Endodermal cell (in vitro differentiated cells): ENCODE measurements at regions not wholly inside any gene's neighbourhood (a gene's known extent, or its start where the extent isn't known, plus 50 kb on each side); places are given as distances from the start of the nearest gene placed in this dataset.
A peak's percentile ranks its signal among the peaks of the same experiment; 100 is the strongest.

Source experiments
- DNase-seq: peaks from one replicate; pipeline ENCODE4 v3.0.0-alpha.2; 2017
- H3K27ac ChIP-seq: 2 replicates; pipeline ENCODE4 v1.5.1; 2013; ENCODE audit warnings: mild to moderate bottlenecking, low read depth, low read length, moderate library complexity
- H3K27me3 ChIP-seq: 2 replicates; pipeline ENCODE4 v1.6.1; 2013; ENCODE audit warnings: mild to moderate bottlenecking, low read length, moderate library complexity; ENCODE audit not compliant: insufficient read depth, control insufficient read depth, poor library complexity, severe bottlenecking
- H3K36me3 ChIP-seq: 2 replicates; pipeline ENCODE4 v1.7.0; 2013; ENCODE audit warnings: mild to moderate bottlenecking, low read length, moderate library complexity; ENCODE audit not compliant: control insufficient read depth, insufficient read depth
- H3K4me1 ChIP-seq: one replicate; pipeline ENCODE4 v1.7.0; 2013; ENCODE audit warnings: low read length; ENCODE audit not compliant: control insufficient read depth, insufficient read depth
- H3K4me3 ChIP-seq: 2 replicates; pipeline ENCODE4 v1.5.1; 2013; ENCODE audit warnings: mild to moderate bottlenecking, low read length, moderate library complexity
- H3K9ac ChIP-seq: 2 replicates; pipeline ENCODE4 v1.6.1; 2013; ENCODE audit warnings: mild to moderate bottlenecking, low read length, moderate library complexity; ENCODE audit not compliant: poor library complexity, severe bottlenecking; ENCODE audit errors: extremely low read depth
- H3K9me3 ChIP-seq: 2 replicates; pipeline ENCODE4 v1.6.1; 2013; ENCODE audit warnings: mild to moderate bottlenecking, low read length, moderate library complexity; ENCODE audit not compliant: control insufficient read depth
- H3K27ac Mint-ChIP-seq: 2 replicates; pipeline ENCODE4 v1.8.0; 2020; ENCODE audit warnings: mixed read lengths
- H3K27me3 Mint-ChIP-seq: 2 replicates; pipeline ENCODE4 v1.8.0; 2021; ENCODE audit warnings: mild to moderate bottlenecking, mixed read lengths; ENCODE audit not compliant: insufficient read depth
- H3K36me3 Mint-ChIP-seq: 2 replicates; pipeline ENCODE4 v1.8.0; 2020; ENCODE audit warnings: low read depth, mixed read lengths
- H3K4me1 Mint-ChIP-seq: 2 replicates; pipeline ENCODE4 v1.8.0; 2020; ENCODE audit warnings: mixed read lengths
- H3K4me3 Mint-ChIP-seq: 2 replicates; pipeline ENCODE4 v1.8.0; 2020; ENCODE audit warnings: mild to moderate bottlenecking, moderate library complexity, mixed read lengths
- H3K9me3 Mint-ChIP-seq: 2 replicates; pipeline ENCODE4 v1.8.0; 2020; ENCODE audit warnings: mild to moderate bottlenecking, mixed read lengths
- WGBS, 2 experiments: methylation state at CpG; one replicate each; pipeline versions ENCODE4 v1.1.5 to v1.1.7; 2013; ENCODE audit warnings: missing lambda C conversion rate in 2 of 2, mixed read lengths in 1 of 2; ENCODE audit not compliant: insufficient coverage in 1 of 2, insufficient read length in 1 of 2; 5-methylcytosine and 5-hydroxymethylcytosine counted together
- TF ChIP-seq, protein P1 (sequence below): fragments of 200-600 bp; sonication (generic); conservative IDR thresholded peaks from 2 replicates; pipeline ENCODE4 v1.5.0; 2021; ENCODE audit warnings: antibody characterized with exemption, mild to moderate bottlenecking

DNA sequence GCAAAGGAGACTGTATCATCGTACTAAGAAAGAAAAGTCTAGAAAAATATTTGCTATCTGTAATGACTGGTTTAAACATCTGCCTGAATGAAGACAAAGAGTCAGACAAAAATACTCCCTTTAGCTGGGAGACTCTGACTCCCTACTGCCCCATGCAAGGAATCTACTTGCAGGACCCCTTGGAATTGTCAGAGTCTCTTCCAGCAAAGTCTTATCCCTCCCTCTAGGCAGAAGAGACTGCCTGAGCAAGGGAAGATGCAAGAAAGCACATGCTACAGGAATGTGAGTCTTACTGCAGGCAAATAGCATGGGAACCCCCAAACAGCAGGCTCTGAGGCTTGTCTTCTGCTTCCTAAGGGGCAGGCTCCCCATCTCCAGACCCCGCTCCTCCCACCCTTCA lies 154.0 kb downstream of the KCNA5 start:
- DNase-seq, result no peak
- Histone ChIP-seq H3K9me3 (no peaks in the 10 kb centered on the region), H3K4me3 (no peak overlapping the region), H3K27ac (no peak overlapping the region), H3K4me1 (no peaks in the 10 kb centered on the region), H3K27me3 (no peaks in the 10 kb centered on the region), H3K9ac (no peak overlapping the region), H3K36me3 (no peaks in the 10 kb centered on the region)
- Mint-ChIP-seq H3K4me1 (peaks cover 17% of the 10 kb centered on the region), H3K36me3 (no peaks in the 10 kb centered on the region), H3K27ac (no peak overlapping the region), H3K27me3 (peaks cover 8% of the 10 kb centered on the region), H3K9me3 (no peaks in the 10 kb centered on the region), H3K4me3 (no peak overlapping the region)
- TF ChIP-seq, protein P1, sequence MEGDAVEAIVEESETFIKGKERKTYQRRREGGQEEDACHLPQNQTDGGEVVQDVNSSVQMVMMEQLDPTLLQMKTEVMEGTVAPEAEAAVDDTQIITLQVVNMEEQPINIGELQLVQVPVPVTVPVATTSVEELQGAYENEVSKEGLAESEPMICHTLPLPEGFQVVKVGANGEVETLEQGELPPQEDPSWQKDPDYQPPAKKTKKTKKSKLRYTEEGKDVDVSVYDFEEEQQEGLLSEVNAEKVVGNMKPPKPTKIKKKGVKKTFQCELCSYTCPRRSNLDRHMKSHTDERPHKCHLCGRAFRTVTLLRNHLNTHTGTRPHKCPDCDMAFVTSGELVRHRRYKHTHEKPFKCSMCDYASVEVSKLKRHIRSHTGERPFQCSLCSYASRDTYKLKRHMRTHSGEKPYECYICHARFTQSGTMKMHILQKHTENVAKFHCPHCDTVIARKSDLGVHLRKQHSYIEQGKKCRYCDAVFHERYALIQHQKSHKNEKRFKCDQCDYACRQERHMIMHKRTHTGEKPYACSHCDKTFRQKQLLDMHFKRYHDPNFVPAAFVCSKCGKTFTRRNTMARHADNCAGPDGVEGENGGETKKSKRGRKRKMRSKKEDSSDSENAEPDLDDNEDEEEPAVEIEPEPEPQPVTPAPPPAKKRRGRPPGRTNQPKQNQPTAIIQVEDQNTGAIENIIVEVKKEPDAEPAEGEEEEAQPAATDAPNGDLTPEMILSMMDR, result no peak
- 82 to 97% methylated on average over 2 of the region's 2 CpGs for WGBS, 2 experiments

DNA sequence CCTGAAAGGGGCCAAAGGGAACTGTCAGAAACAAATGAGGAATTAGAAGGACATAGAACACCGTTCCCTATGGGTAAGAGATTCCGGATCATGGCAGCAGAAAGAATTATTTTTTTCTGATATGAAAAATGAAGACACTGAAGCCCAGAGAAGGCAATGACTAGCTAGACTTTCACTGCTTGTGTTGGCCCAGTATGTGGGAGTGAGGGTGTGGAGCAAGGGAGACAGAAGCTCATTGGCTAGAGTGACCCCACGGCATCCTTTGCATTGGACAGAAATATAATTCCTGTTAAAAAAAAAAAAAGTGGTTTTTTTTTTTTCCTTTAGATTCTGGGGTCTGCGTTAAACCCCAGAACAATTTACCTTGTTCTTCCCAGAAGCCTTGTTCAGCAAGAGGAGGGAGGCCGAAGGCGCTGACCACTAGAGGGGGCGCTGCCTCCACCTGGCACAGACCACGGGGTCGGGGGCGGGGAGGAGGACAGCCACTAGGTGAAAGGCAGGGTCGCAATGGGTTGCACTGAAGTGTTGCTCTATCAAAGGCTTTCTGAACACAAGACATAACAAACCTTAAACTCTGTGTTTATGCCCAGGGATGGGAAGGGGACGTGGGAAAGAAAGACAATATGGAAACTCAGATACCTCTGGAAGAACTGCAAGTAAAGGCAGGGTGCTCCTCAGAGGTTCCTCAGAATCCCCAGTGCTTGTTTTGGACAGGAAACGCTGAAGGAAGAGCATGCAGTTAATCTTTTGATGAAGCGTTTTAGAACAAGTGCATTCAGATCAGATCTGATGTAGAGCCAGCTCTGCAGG lies 156.8 kb downstream of the KCNA5 start:
- peaks cover 8% of the 10 kb centered on the region for H3K27me3 Mint-ChIP-seq
- Histone ChIP-seq H3K4me1 (peaks cover 7% of the 10 kb centered on the region), H3K27me3 (no peaks in the 10 kb centered on the region), H3K9me3 (no peaks in the 10 kb centered on the region), H3K9ac (no peak overlapping the region), H3K4me3 (no peak overlapping the region), H3K27ac (no peak overlapping the region), H3K36me3 (no peaks in the 10 kb centered on the region)
- 33 to 80% methylated on average over 5 to 14 of the region's 14 CpGs for WGBS, 2 experiments
- TF ChIP-seq, protein P1, result peak; percentile 100
- H3K9me3 Mint-ChIP-seq, result no peaks in the 10 kb centered on the region
- H3K36me3 Mint-ChIP-seq, result no peaks in the 10 kb centered on the region
- H3K4me1 Mint-ChIP-seq, result peaks cover 39% of the 10 kb centered on the region
- H3K4me3 Mint-ChIP-seq, result no peak overlapping the region
- no peak overlapping the region for H3K27ac Mint-ChIP-seq
- DNase-seq, result peak; percentile 98

GRCh38 chr12:5201554-5202218 lies 158.0 kb downstream of the KCNA5 start:
- Mint-ChIP-seq H3K27me3 (peaks cover 8% of the 10 kb centered on the region), H3K4me3 (no peak overlapping the region), H3K9me3 (no peaks in the 10 kb centered on the region), H3K36me3 (no peaks in the 10 kb centered on the region), H3K4me1 (peaks cover 40% of the 10 kb centered on the region), H3K27ac (no peak overlapping the region)
- WGBS, 2 experiments, result 87% methylated on average over 9 to 18 of the region's 18 CpGs
- Histone ChIP-seq H3K36me3 (no peaks in the 10 kb centered on the region), H3K4me1 (peaks cover 7% of the 10 kb centered on the region), H3K27me3 (no peaks in the 10 kb centered on the region), H3K4me3 (no peak overlapping the region), H3K9ac (no peak overlapping the region), H3K27ac (no peak overlapping the region), H3K9me3 (no peaks in the 10 kb centered on the region)
- TF ChIP-seq, protein P1, result no peak
- peak; percentile 87 for DNase-seq
